ENCODE measurements at regions not wholly inside any gene's neighbourhood (a gene's known extent, or its start where the extent isn't known, plus 50 kb on each side); places are given as distances from the start of the nearest gene placed in this dataset.

- Histone ChIP-seq H3K9me1 (ENCODE audit: insufficient read depth, low read length) (no peaks in the 10 kb centered on the region), H3K23ac (ENCODE audit: low read depth, low read length) (no peak overlapping the region), H3K4me2 (ENCODE audit: low read depth, low read length) (no peak overlapping the region), H4K8ac (ENCODE audit: low read depth in 2 of 2, low read length in 2 of 2) (no peak overlapping the region), H3K18ac (ENCODE audit: low read depth, low read length) (no peak overlapping the region), H3K9me3 (ENCODE audit: control insufficient read depth, insufficient read depth, low read length) (peaks cover 7% of the 10 kb centered on the region; the same call in 1 of the 2 replicates), H3K4me3 (ENCODE audit: insufficient read depth, low read depth, low read length) (no peak overlapping the region), H2AFZ (replicated peaks; ENCODE audit: low read length, poor library complexity) (no peak overlapping the region), H3K36me3 (ENCODE audit: control insufficient read depth, insufficient read depth, low read length) (no peaks in the 10 kb centered on the region), H2AK5ac (ENCODE audit: low read depth, low read length) (no peak overlapping the region), H3K4me1 (ENCODE audit: control insufficient read depth, insufficient read depth, low read length) (no peaks in the 10 kb centered on the region), H3K79me1 (ENCODE audit: low read depth in 1 of 2, low read length in 2 of 2) (no peaks in the 10 kb centered on the region), H3K14ac (replicated peaks; ENCODE audit: low read depth, low read length) (no peak overlapping the region), H2BK5ac (ENCODE audit: low read depth, low read length, poor library complexity, severe bottlenecking) (no peak overlapping the region), H3K9ac (ENCODE audit: low read depth, low read length) (no peak overlapping the region), H2BK20ac (ENCODE audit: low read depth, low read length) (no peak overlapping the region), H2AK9ac (replicated peaks; ENCODE audit: low read depth, low read length, poor library complexity) (no peak overlapping the region), H4K91ac (ENCODE audit: insufficient read depth, low read depth, low read length) (no peak overlapping the region), H4K20me1 (ENCODE audit: insufficient read depth, low read length) (no peaks in the 10 kb centered on the region), H3K27ac (ENCODE audit: insufficient read depth, low read length) (no peak overlapping the region), H4K5ac (ENCODE audit: low read depth, low read length) (no peak overlapping the region), H3K4ac (ENCODE audit: low read depth, low read length) (no peak overlapping the region), H2BK120ac (ENCODE audit: low read depth, low read length) (no peak overlapping the region), H2BK15ac (ENCODE audit: low read depth, low read length) (no peak overlapping the region), H3K27me3 (ENCODE audit: control insufficient read depth, insufficient read depth, low read length) (no peaks in the 10 kb centered on the region), H3K56ac (ENCODE audit: extremely low read depth, insufficient read depth, low read length) (no peak overlapping the region)
- in situ Hi-C loops (cut with MboI; ENCODE audit: low sequenced_read_pairs): no loop called here
- ATAC-seq (ENCODE audit: low read depth) (no peak), DNase-seq (no peak)
- intact Hi-C loops (cut with micrococcal nuclease): no loop called here
- no TSS peak for BruUV-seq (replicated peaks)
- POLR2A ChIA-PET (ENCODE audit: unreplicated experiment): no interaction called here
- CTCF ChIA-PET: no interaction called here
- TF ChIP-seq NFE2L2 (IDR thresholded peaks at IDR 0.05; ENCODE audit: low read depth, low read length) (no peak), BHLHE40 (IDR thresholded peaks at IDR 0.05; ENCODE audit: low read depth, low read length) (no peak), SMC3 (IDR thresholded peaks at IDR 0.05; ENCODE audit: low read depth, low read length) (no peak), FOS (IDR thresholded peaks at IDR 0.05; ENCODE audit: low read depth, low read length) (no peak)
- WGBS, 2 experiments (ENCODE audit: extremely low coverage in 2 of 2, insufficient read length in 1 of 2): no CpG with 5 or more reads among the region's 5 CpGs
- dilution Hi-C loops (cut with HindIII; ENCODE audit: low sequenced_read_pairs, unreplicated experiment): no loop called here
Observed at GRCh38 chr15:45980366-45980765, 345.5 kb downstream of the SQOR start.

Data from IMR-90 (cell line).